Keratinocyte (primary cell): ENCODE measurements at regions not wholly inside any gene's neighbourhood (a gene's known extent, or its start where the extent isn't known, plus 50 kb on each side); places are given as distances from the start of the nearest gene placed in this dataset.

Source experiments
- DNase-seq: peaks from one replicate; pipeline ENCODE4 v3.0.0-alpha.2; 2011; ENCODE audit warnings: low read depth, missing footprints, low spot score
- FAIRE-seq: peaks from 2 replicates; lab custom pipeline; 2011; peaks lifted over from hg19 to GRCh38; lab: Jason Lieb, UNC
- H2AFZ ChIP-seq: 2 replicates; pipeline ENCODE4 v1.6.0; 2012; ENCODE audit warnings: low read length, control low read depth, inconsistent platforms; ENCODE audit not compliant: control insufficient read depth
- H3K27ac ChIP-seq: 2 replicates; pipeline ENCODE4 v1.5.1; 2011; ENCODE audit warnings: low read length; ENCODE audit not compliant: control insufficient read depth, insufficient read depth
- H3K27me3 ChIP-seq: 3 replicates; pipeline ENCODE4 v1.6.0; 2011; ENCODE audit warnings: low read length; ENCODE audit not compliant: control insufficient read depth, insufficient read depth; ENCODE audit errors: extremely low read depth
- H3K36me3 ChIP-seq, 2 experiments: 2 replicates in 1 of 2; 3 replicates in 1 of 2; pipeline ENCODE4 v1.5.1; 2011; ENCODE audit warnings: low read length in 2 of 2, mild to moderate bottlenecking in 1 of 2; ENCODE audit not compliant: control insufficient read depth in 2 of 2, insufficient read depth in 2 of 2; ENCODE audit errors: extremely low read depth in 1 of 2
- H3K4me1 ChIP-seq: 3 replicates; pipeline ENCODE4 v1.5.1; 2011; ENCODE audit warnings: low read length; ENCODE audit not compliant: control insufficient read depth, insufficient read depth; ENCODE audit errors: extremely low read depth
- H3K4me2 ChIP-seq: 3 replicates; pipeline ENCODE4 v1.6.0; 2011; ENCODE audit warnings: low read depth, low read length; ENCODE audit not compliant: control insufficient read depth, insufficient read depth; ENCODE audit errors: extremely low read depth
- H3K4me3 ChIP-seq, 3 experiments: fragments of 200-600 bp in 1 of 3; sonication (generic) in 1 of 3; 2 replicates in 2 of 3; 3 replicates in 1 of 3; pipeline ENCODE4 v1.5.1; 2011 to 2016; ENCODE audit warnings: low read length in 3 of 3, mild to moderate bottlenecking in 3 of 3, control low read depth in 2 of 3, inconsistent platforms in 1 of 3, low read depth in 1 of 3, mixed read lengths in 1 of 3, mixed run types in 1 of 3, moderate library complexity in 1 of 3; ENCODE audit not compliant: control insufficient read depth in 2 of 3, insufficient read depth in 2 of 3; ENCODE audit errors: extremely low read depth in 1 of 3
- H3K79me2 ChIP-seq: 2 replicates; pipeline ENCODE4 v1.6.0; 2012; ENCODE audit warnings: low read length; ENCODE audit not compliant: control insufficient read depth, insufficient read depth
- H3K9ac ChIP-seq: 3 replicates; pipeline ENCODE4 v1.6.0; 2011; ENCODE audit warnings: low read length; ENCODE audit not compliant: control insufficient read depth, insufficient read depth; ENCODE audit errors: extremely low read depth
- H3K9me1 ChIP-seq: 3 replicates; pipeline ENCODE4 v1.6.0; 2011; ENCODE audit warnings: low read length; ENCODE audit not compliant: control insufficient read depth, insufficient read depth; ENCODE audit errors: extremely low read depth
- H3K9me3 ChIP-seq: 2 replicates; pipeline ENCODE4 v1.5.1; 2012; ENCODE audit warnings: low read depth, low read length; ENCODE audit not compliant: control insufficient read depth
- H4K20me1 ChIP-seq: 3 replicates; pipeline ENCODE4 v1.6.0; 2011; ENCODE audit warnings: low read length; ENCODE audit not compliant: control insufficient read depth, insufficient read depth; ENCODE audit errors: extremely low read depth
- EZH2 ChIP-seq: IDR thresholded peaks from one replicate; pipeline ENCODE4 v1.6.1; 2012; ENCODE audit warnings: inconsistent platforms, mild to moderate bottlenecking, low read length, moderate library complexity
- dilution Hi-C: fragments of 300-500 bp; cut with MboI; formaldehyde crosslinking; loops from one replicate; pipeline ENCODE4 v1.7.0; 2020; ENCODE audit warnings: low sequenced_read_pairs; ENCODE audit not compliant: extremely low pct_ligation_motif_present
- TF ChIP-seq, protein P1 (sequence below), 3 experiments: IDR thresholded peaks in 1 of 3; conservative IDR thresholded peaks in 1 of 3; optimal IDR thresholded peaks in 1 of 3; 2 replicates in 2 of 3; 3 replicates in 1 of 3; pipeline versions ENCODE3 to v1.5.1; 2011; ENCODE audit warnings: low read length in 3 of 3, mild to moderate bottlenecking in 3 of 3, moderate library complexity in 2 of 3, control low read depth in 1 of 3, inconsistent platforms in 1 of 3; ENCODE audit not compliant: insufficient read depth in 2 of 3; ENCODE audit errors: extremely low read depth in 1 of 3

DNA sequence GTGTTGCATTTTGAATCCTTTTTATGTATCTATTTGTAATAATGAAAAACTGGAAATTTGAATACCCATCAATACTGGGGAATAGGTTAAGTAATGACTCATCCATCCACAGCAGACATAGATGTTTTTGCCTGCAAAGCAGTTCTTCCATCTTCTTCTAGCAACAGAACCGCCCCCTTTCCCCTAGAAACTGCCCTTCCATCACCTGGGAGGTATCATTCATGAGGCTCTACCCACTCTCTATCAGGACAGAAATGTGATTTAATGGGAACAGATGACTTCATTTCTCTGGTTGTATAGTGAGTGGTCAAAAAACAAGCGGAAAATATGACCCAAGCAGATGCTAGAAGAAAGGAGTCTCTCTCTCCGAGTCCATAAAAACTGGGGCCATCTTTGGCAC, 532.8 kb downstream of the UQCRFS1 start:
- no peak overlapping the region for H3K27ac ChIP-seq
- no peaks in the 10 kb centered on the region for H3K36me3 ChIP-seq
- H3K4me1 ChIP-seq = no peaks in the 10 kb centered on the region
- no peak for FAIRE-seq
- DNase-seq = no peak
- H3K4me2 ChIP-seq = no peak overlapping the region
- no peaks in the 10 kb centered on the region for H3K79me2 ChIP-seq
- H3K9me3 ChIP-seq = no peaks in the 10 kb centered on the region
- H4K20me1 ChIP-seq = no peaks in the 10 kb centered on the region
- no peak overlapping the region for H3K4me3 ChIP-seq
- no peaks in the 10 kb centered on the region for H3K9me1 ChIP-seq
- no peaks in the 10 kb centered on the region for H3K27me3 ChIP-seq
- H2AFZ ChIP-seq = no peak overlapping the region
- dilution Hi-C loops = no loop called here
- TF ChIP-seq EZH2 = no peak
- TF ChIP-seq, protein P1, sequence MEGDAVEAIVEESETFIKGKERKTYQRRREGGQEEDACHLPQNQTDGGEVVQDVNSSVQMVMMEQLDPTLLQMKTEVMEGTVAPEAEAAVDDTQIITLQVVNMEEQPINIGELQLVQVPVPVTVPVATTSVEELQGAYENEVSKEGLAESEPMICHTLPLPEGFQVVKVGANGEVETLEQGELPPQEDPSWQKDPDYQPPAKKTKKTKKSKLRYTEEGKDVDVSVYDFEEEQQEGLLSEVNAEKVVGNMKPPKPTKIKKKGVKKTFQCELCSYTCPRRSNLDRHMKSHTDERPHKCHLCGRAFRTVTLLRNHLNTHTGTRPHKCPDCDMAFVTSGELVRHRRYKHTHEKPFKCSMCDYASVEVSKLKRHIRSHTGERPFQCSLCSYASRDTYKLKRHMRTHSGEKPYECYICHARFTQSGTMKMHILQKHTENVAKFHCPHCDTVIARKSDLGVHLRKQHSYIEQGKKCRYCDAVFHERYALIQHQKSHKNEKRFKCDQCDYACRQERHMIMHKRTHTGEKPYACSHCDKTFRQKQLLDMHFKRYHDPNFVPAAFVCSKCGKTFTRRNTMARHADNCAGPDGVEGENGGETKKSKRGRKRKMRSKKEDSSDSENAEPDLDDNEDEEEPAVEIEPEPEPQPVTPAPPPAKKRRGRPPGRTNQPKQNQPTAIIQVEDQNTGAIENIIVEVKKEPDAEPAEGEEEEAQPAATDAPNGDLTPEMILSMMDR (optimal IDR thresholded peaks at IDR 0.05 in 1 of 3, IDR thresholded peaks at IDR 0.05 in 1 of 3, conservative IDR thresholded peaks at IDR 0.05 in 1 of 3; ENCODE audit: extremely low read depth in 1 of 3, insufficient read depth in 2 of 3, low read length in 3 of 3) = no peak
- H3K9ac ChIP-seq = no peak overlapping the region

DNA sequence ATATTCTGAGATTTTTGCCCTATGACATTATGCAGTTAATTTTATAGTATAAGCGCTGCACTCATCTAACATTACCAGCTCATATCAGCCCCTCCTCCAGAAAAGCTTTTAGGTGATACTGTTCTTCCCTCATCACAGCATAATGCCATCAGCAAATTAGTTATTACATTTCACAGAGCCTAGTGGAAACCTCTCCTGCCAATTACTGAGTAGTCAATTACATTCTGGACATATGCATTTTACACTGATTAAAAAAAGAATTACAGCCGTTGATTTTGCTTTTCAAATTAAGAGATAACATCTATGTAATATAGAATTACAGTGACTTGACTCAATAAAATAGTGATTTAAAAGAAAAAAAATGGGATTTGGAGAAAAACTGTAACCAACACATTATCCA, 542.1 kb downstream of the UQCRFS1 start:
- Histone ChIP-seq H3K27me3 (no peaks in the 10 kb centered on the region), H3K4me2 (no peak overlapping the region), H3K4me1 (no peaks in the 10 kb centered on the region), H4K20me1 (no peaks in the 10 kb centered on the region), H3K9ac (no peak overlapping the region), H3K9me1 (no peaks in the 10 kb centered on the region), H3K9me3 (peaks cover 4% of the 10 kb centered on the region), H3K4me3 (no peak overlapping the region), H3K36me3 (no peaks in the 10 kb centered on the region), H3K27ac (no peak overlapping the region), H2AFZ (no peak overlapping the region), H3K79me2 (no peaks in the 10 kb centered on the region)
- FAIRE-seq (no peak), DNase-seq (no peak)
- dilution Hi-C loops = no loop called here
- TF ChIP-seq, protein P1 (optimal IDR thresholded peaks at IDR 0.05 in 1 of 3, IDR thresholded peaks at IDR 0.05 in 1 of 3, conservative IDR thresholded peaks at IDR 0.05 in 1 of 3; ENCODE audit: extremely low read depth in 1 of 3, insufficient read depth in 2 of 3, low read length in 3 of 3) = no peak
- no peak for TF ChIP-seq EZH2
